OCI-LY1 (cell line): ENCODE measurements at regions not wholly inside any gene's neighbourhood (a gene's known extent, or its start where the extent isn't known, plus 50 kb on each side); places are given as distances from the start of the nearest gene placed in this dataset.

ENCODE experiments used
- H2AFZ ChIP-seq: fragments of 200-600 bp; sonication (generic), shearing (Covaris generic); 2 replicates; pipeline ENCODE4 v1.6.0; 2014; ENCODE audit warnings: antibody characterized with exemption, mild to moderate bottlenecking, low read length
- H3F3A ChIP-seq: fragments of 200-600 bp; sonication (generic), shearing (Covaris generic); 2 replicates; pipeline ENCODE4 v1.6.0; 2014; ENCODE audit warnings: mild to moderate bottlenecking, antibody characterized with exemption, low read length, moderate library complexity; ENCODE audit not compliant: insufficient read depth
- H3K27ac ChIP-seq: fragments of 200-600 bp; sonication (generic); 2 replicates; pipeline ENCODE4 v1.5.1; 2014; ENCODE audit warnings: low read length, mixed run types, mild to moderate bottlenecking, low read depth; ENCODE audit not compliant: poor library complexity, severe bottlenecking
- H3K27me3 ChIP-seq: fragments of 200-600 bp; sonication (generic); 2 replicates; pipeline ENCODE4 v1.6.0; 2014; ENCODE audit warnings: antibody characterized with exemption, mild to moderate bottlenecking, low read length, moderate library complexity; ENCODE audit not compliant: insufficient read depth
- H3K36me3 ChIP-seq: fragments of 200-600 bp; sonication (generic); 2 replicates; pipeline ENCODE4 v1.6.1; 2014; ENCODE audit warnings: mild to moderate bottlenecking, antibody characterized with exemption, low read length, moderate library complexity, mixed read lengths; ENCODE audit not compliant: insufficient read depth
- H3K4me1 ChIP-seq: fragments of 200-600 bp; sonication (generic); 2 replicates; pipeline ENCODE4 v1.5.1; 2014; ENCODE audit warnings: mild to moderate bottlenecking, low read length, moderate library complexity; ENCODE audit not compliant: insufficient read depth, severe bottlenecking
- H3K4me2 ChIP-seq: fragments of 200-600 bp; sonication (generic), shearing (Covaris generic); 2 replicates; pipeline ENCODE4 v1.6.1; 2014; ENCODE audit warnings: low read length
- H3K4me3 ChIP-seq: fragments of 200-600 bp; sonication (generic); 2 replicates; pipeline ENCODE4 v1.5.1; 2014; ENCODE audit warnings: low read length, low read depth, mild to moderate bottlenecking, mixed read lengths; ENCODE audit not compliant: poor library complexity, severe bottlenecking
- H3K79me2 ChIP-seq: fragments of 200-600 bp; shearing (Covaris generic); 2 replicates; pipeline ENCODE4 v1.6.1; 2016; ENCODE audit warnings: mixed run types, low read length, mixed read lengths; ENCODE audit not compliant: insufficient read depth
- H3K9ac ChIP-seq: fragments of 200-600 bp; sonication (generic), shearing (Covaris generic); 2 replicates; pipeline ENCODE4 v1.6.1; 2014; ENCODE audit warnings: mild to moderate bottlenecking, low read length, mixed read lengths
- H3K9me2 ChIP-seq: fragments of 200-600 bp; sonication (generic), shearing (Covaris generic); 2 replicates; pipeline ENCODE4 v1.6.1; 2014; ENCODE audit warnings: low read depth, mild to moderate bottlenecking, low read length, mixed read lengths
- H3K9me3 ChIP-seq: fragments of 200-600 bp; shearing (Covaris generic); 2 replicates; pipeline ENCODE4 v1.6.1; 2014; ENCODE audit warnings: low read length, mixed read lengths
- H4K20me1 ChIP-seq: fragments of 200-600 bp; sonication (generic), shearing (Covaris generic); 2 replicates; pipeline ENCODE4 v1.6.0; 2016; ENCODE audit warnings: mild to moderate bottlenecking, low read length; ENCODE audit not compliant: insufficient read depth
- EZH2 ChIP-seq: fragments of 200-600 bp; sonication (generic), shearing (Covaris generic); IDR thresholded peaks from 2 replicates; pipeline ENCODE4 v1.8.0; 2017; ENCODE audit warnings: borderline replicate concordance, mixed run types, mild to moderate bottlenecking, antibody characterized with exemption, low read length, moderate library complexity, mixed read lengths
- TF ChIP-seq, protein P1 (sequence below): fragments of 200-600 bp; sonication (generic), shearing (Covaris generic); IDR thresholded peaks from 2 replicates; pipeline ENCODE4 v1.5.1; 2017; ENCODE audit warnings: mild to moderate bottlenecking, antibody characterized with exemption, low read length, moderate library complexity, mixed read lengths

DNA sequence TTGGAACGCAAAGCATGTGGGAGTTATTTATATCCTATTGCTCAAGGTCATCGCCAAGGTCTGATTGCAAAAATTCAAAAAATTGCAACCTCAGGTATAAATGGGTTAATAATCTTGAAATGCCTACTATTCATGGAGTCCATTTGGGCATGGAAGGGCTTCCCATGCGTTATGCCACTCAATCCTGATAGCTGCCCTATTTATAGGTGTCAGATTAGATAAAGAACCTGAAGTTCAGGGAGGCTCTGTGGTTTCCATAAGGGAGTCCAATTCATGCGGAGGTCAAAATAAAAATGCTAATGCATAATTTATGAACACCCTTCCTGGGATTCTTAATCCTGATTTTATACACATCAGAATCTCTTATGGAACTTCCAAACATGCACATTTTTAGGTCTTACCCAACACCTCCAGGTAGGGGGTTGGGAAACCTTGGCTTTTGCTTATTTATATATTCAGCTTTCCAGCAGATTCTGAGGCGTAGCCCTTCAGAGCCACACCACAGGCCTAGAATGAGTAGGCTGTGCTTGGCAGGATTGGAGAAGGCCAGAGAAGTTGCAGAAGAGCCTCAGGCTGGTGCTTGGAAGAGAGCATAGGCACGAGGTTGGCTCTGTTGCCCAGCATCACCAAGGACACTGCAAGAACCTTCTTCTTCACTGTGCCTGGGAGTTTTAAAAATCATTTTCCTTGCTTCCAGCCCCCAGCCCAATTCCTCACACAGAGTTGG is 324.4 kb upstream of the CFAP20DC start:
- no peaks in the 10 kb centered on the region for H3F3A ChIP-seq
- no peaks in the 10 kb centered on the region for H3K36me3 ChIP-seq
- H3K4me2 ChIP-seq: no peak overlapping the region
- H3K9me2 ChIP-seq: no peaks in the 10 kb centered on the region
- TF ChIP-seq, protein P1, sequence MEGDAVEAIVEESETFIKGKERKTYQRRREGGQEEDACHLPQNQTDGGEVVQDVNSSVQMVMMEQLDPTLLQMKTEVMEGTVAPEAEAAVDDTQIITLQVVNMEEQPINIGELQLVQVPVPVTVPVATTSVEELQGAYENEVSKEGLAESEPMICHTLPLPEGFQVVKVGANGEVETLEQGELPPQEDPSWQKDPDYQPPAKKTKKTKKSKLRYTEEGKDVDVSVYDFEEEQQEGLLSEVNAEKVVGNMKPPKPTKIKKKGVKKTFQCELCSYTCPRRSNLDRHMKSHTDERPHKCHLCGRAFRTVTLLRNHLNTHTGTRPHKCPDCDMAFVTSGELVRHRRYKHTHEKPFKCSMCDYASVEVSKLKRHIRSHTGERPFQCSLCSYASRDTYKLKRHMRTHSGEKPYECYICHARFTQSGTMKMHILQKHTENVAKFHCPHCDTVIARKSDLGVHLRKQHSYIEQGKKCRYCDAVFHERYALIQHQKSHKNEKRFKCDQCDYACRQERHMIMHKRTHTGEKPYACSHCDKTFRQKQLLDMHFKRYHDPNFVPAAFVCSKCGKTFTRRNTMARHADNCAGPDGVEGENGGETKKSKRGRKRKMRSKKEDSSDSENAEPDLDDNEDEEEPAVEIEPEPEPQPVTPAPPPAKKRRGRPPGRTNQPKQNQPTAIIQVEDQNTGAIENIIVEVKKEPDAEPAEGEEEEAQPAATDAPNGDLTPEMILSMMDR: no peak
- TF ChIP-seq EZH2: no peak
- no peaks in the 10 kb centered on the region for H3K79me2 ChIP-seq
- H4K20me1 ChIP-seq: no peaks in the 10 kb centered on the region
- no peaks in the 10 kb centered on the region for H3K9me3 ChIP-seq
- no peaks in the 10 kb centered on the region for H3K27me3 ChIP-seq
- peaks cover 8% of the 10 kb centered on the region for H3K4me1 ChIP-seq
- H3K4me3 ChIP-seq: no peak overlapping the region
- no peak overlapping the region for H2AFZ ChIP-seq
- no peak overlapping the region for H3K27ac ChIP-seq
- no peak overlapping the region for H3K9ac ChIP-seq

- no peak overlapping the region for H2AFZ ChIP-seq
- H4K20me1 ChIP-seq: no peaks in the 10 kb centered on the region
- no peaks in the 10 kb centered on the region for H3K27me3 ChIP-seq
- no peak overlapping the region for H3K4me3 ChIP-seq
- H3K4me1 ChIP-seq: peaks cover 8% of the 10 kb centered on the region
- H3K9me3 ChIP-seq: no peaks in the 10 kb centered on the region
- H3K9ac ChIP-seq: no peak overlapping the region
- no peak for TF ChIP-seq EZH2
- TF ChIP-seq, protein P1: no peak
- H3K36me3 ChIP-seq: no peaks in the 10 kb centered on the region
- no peak overlapping the region for H3K27ac ChIP-seq
- no peaks in the 10 kb centered on the region for H3K9me2 ChIP-seq
- H3F3A ChIP-seq: no peaks in the 10 kb centered on the region
- H3K4me2 ChIP-seq: no peak overlapping the region
- no peaks in the 10 kb centered on the region for H3K79me2 ChIP-seq
These were observed 322.5 kb upstream of the CFAP20DC start for GRCh38 chr3:59372346-59372745.

GRCh38 chr3:59368900-59369675 is 319.3 kb upstream of the CFAP20DC start:
- H3K9me3 ChIP-seq: no peaks in the 10 kb centered on the region
- no peak overlapping the region for H3K27ac ChIP-seq
- no peak overlapping the region for H3K9ac ChIP-seq
- no peaks in the 10 kb centered on the region for H3F3A ChIP-seq
- H3K4me2 ChIP-seq: no peak overlapping the region
- no peaks in the 10 kb centered on the region for H3K9me2 ChIP-seq
- H3K4me1 ChIP-seq: no peaks in the 10 kb centered on the region
- H3K79me2 ChIP-seq: no peaks in the 10 kb centered on the region
- TF ChIP-seq, protein P1: no peak
- no peak for TF ChIP-seq EZH2
- no peaks in the 10 kb centered on the region; the same call in 1 of the 2 replicates for H3K27me3 ChIP-seq
- no peaks in the 10 kb centered on the region for H4K20me1 ChIP-seq
- H3K36me3 ChIP-seq: no peaks in the 10 kb centered on the region
- no peak overlapping the region for H2AFZ ChIP-seq
- H3K4me3 ChIP-seq: no peak overlapping the region
